WI38 (cell line): ENCODE measurements at regions not wholly inside any gene's neighbourhood (a gene's known extent, or its start where the extent isn't known, plus 50 kb on each side); places are given as distances from the start of the nearest gene placed in this dataset.

Source experiments
- H3K4me3 ChIP-seq: 2 replicates; pipeline ENCODE4 v1.5.1; 2011; ENCODE audit warnings: low read depth, mild to moderate bottlenecking, control low read depth, low read length
- CTCF ChIP-seq: IDR thresholded peaks from 2 replicates; pipeline ENCODE4 v1.5.1; 2012; ENCODE audit warnings: low read depth, mild to moderate bottlenecking, control low read depth, low read length

DNA sequence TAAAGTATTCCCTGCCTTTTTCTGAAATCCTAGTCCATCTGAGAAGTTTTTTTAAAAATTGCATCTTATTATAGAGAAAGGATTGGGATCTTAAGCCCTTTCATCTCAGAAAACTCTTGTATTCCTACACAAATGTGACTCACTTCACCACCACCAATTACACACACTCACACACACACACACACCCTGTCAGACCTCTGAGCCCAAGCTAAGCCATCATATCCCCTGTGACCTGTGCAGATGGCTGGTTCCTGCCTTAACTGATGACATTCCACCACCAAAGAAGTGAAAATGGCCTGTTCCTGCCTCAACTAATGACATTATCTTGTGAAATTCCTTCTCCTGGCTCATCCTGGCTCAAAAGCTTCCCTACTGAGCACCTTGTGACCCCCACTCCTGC lies 1181.9 kb downstream of the ROBO2 start:
- no peak overlapping the region for H3K4me3 ChIP-seq
- TF ChIP-seq CTCF, result no peak

DNA sequence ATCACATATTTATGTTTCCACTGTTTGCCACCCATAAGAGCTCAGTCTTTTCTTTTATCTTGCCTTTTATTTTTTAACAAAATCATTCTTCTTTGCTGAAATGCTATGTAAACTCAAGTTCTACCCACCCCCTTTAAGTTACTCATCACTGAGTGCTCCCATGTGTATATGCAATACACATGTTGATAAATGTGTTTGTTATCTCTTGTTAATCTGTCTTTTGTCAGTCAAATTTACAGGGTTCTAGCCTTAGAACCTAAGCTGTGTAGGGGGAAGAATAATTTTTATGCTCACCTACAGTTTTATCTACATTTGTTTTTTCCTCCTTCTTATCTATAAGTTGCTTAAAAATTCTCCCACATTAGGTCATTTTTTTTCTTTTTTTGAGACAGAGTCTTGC lies 1195.9 kb downstream of the ROBO2 start:
- no peak for TF ChIP-seq CTCF
- H3K4me3 ChIP-seq, result no peak overlapping the region

GRCh38 chr3:78238811-78239210 lies 1198.9 kb downstream of the ROBO2 start:
- no peak overlapping the region for H3K4me3 ChIP-seq
- TF ChIP-seq CTCF, result no peak

- no peak for TF ChIP-seq CTCF
- H3K4me3 ChIP-seq, result no peak overlapping the region
Observed at GRCh38 chr3:78242724-78243123, 1202.8 kb downstream of the ROBO2 start.

DNA sequence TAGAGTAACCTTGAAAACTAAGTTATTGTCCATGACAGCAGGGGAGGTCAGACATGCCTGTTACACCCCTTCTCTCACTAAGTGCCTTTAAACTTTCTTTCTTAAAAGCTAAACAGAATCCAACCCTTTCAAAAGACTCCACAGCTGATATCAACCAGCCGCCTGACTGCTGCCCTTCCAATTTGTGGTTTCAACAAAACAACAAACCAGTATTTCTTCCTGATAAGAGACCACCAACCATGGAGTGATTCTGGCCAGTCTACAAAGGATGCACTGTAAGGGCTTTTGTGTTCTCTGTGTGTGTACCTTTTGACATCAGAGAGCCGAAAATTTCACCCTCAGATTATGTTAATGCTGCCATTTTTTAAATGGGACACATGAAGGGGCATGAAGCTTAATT lies 1204.2 kb downstream of the ROBO2 start:
- no peak overlapping the region for H3K4me3 ChIP-seq
- no peak for TF ChIP-seq CTCF

GRCh38 chr3:78249294-78249693 lies 1209.4 kb downstream of the ROBO2 start:
- TF ChIP-seq CTCF, result no peak
- no peak overlapping the region for H3K4me3 ChIP-seq

GRCh38 chr3:78253860-78254259 lies 1214.0 kb downstream of the ROBO2 start:
- TF ChIP-seq CTCF, result no peak
- H3K4me3 ChIP-seq, result no peak overlapping the region
